HEK293T (cell line): ENCODE measurements at regions not wholly inside any gene's neighbourhood (a gene's known extent, or its start where the extent isn't known, plus 50 kb on each side); places are given as distances from the start of the nearest gene placed in this dataset.

ENCODE experiments used
- ARNT ChIP-seq: fragments of 450-650 bp; IDR thresholded peaks from 2 replicates; pipeline ENCODE4 v1.6.1; 2017; ENCODE audit warnings: mild to moderate bottlenecking
- BHLHE40 ChIP-seq: fragments of 450-650 bp; IDR thresholded peaks from 2 replicates; pipeline ENCODE4 v1.6.1; 2016; ENCODE audit warnings: mild to moderate bottlenecking, moderate library complexity, borderline replicate concordance
- ELF4 ChIP-seq: fragments of 450-650 bp; IDR thresholded peaks from 2 replicates; pipeline ENCODE4 v1.6.1; 2017; ENCODE audit warnings: antibody characterized with exemption
- FOXA1 ChIP-seq: fragments of 450-650 bp; IDR thresholded peaks from 2 replicates; pipeline ENCODE4 v1.6.1; 2016; ENCODE audit warnings: mild to moderate bottlenecking
- FOXK2 ChIP-seq: fragments of 450-650 bp; IDR thresholded peaks from 2 replicates; pipeline ENCODE4 v1.6.1; 2016; ENCODE audit warnings: mild to moderate bottlenecking
- HDGF ChIP-seq: fragments of 450-650 bp; IDR thresholded peaks from 2 replicates; pipeline ENCODE4 v1.6.1; 2017; ENCODE audit warnings: antibody characterized with exemption, borderline replicate concordance
- LEF1 ChIP-seq: fragments of 450-650 bp; IDR thresholded peaks from 2 replicates; pipeline ENCODE4 v1.6.1; 2017; ENCODE audit warnings: mild to moderate bottlenecking, borderline replicate concordance
- NFRKB ChIP-seq: fragments of 450-650 bp; IDR thresholded peaks from 2 replicates; pipeline ENCODE4 v1.6.1; 2016; ENCODE audit warnings: mild to moderate bottlenecking, moderate library complexity
- SP1 ChIP-seq: fragments of 450-650 bp; IDR thresholded peaks from 2 replicates; pipeline ENCODE4 v1.6.1; 2017
- SUZ12 ChIP-seq: fragments of 450-650 bp; IDR thresholded peaks from 2 replicates; pipeline ENCODE4 v1.6.1; 2016; ENCODE audit warnings: mild to moderate bottlenecking
- TF ChIP-seq, protein P1 (sequence below): fragments of 450-650 bp; IDR thresholded peaks from 2 replicates; pipeline ENCODE4 v1.6.1; 2016

DNA sequence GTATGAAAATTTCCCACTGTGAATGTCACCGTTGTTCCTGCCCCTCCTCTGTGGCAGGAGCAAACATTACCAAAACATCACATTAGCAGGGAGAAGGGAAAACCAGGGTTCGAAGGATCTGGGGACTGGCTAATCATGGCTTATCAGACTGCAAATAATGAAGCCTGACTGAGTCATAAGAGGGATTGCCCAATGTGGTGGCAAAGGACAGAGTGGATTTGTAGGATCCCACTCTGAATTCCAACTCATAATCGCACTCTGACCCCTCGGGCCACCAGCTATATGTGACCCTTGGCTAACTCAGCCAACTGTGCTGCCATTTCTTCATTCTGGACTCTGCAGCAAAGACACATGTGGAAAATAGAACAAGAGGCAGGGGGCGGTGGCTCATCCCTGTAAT, 347.3 kb upstream of the AUTS2 start:
- no peak for TF ChIP-seq SP1
- no peak for TF ChIP-seq FOXK2
- no peak for TF ChIP-seq BHLHE40
- no peak for TF ChIP-seq HDGF
- no peak for TF ChIP-seq LEF1
- TF ChIP-seq FOXA1 = no peak
- TF ChIP-seq NFRKB = no peak
- TF ChIP-seq SUZ12 = no peak
- TF ChIP-seq ELF4 = no peak
- TF ChIP-seq ARNT = no peak
- TF ChIP-seq, protein P1, sequence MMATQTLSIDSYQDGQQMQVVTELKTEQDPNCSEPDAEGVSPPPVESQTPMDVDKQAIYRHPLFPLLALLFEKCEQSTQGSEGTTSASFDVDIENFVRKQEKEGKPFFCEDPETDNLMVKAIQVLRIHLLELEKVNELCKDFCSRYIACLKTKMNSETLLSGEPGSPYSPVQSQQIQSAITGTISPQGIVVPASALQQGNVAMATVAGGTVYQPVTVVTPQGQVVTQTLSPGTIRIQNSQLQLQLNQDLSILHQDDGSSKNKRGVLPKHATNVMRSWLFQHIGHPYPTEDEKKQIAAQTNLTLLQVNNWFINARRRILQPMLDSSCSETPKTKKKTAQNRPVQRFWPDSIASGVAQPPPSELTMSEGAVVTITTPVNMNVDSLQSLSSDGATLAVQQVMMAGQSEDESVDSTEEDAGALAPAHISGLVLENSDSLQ = no peak
